HG03442 (cell line): ENCODE measurements at regions not wholly inside any gene's neighbourhood (a gene's known extent, or its start where the extent isn't known, plus 50 kb on each side); places are given as distances from the start of the nearest gene placed in this dataset.
"Not testable (repeated sequence)": the region's sequence is repeated elsewhere in the genome, so short reads cannot be mapped to it uniquely, and the experiment has no call there.

Source experiments
- ATAC-seq: cut with Tn5 transposase; IDR thresholded peaks from one replicate; pipeline ENCODE4 v1.9.1; 2021; ENCODE audit warnings: mild to moderate bottlenecking, moderate library complexity; ENCODE audit not compliant: unreplicated experiment

DNA sequence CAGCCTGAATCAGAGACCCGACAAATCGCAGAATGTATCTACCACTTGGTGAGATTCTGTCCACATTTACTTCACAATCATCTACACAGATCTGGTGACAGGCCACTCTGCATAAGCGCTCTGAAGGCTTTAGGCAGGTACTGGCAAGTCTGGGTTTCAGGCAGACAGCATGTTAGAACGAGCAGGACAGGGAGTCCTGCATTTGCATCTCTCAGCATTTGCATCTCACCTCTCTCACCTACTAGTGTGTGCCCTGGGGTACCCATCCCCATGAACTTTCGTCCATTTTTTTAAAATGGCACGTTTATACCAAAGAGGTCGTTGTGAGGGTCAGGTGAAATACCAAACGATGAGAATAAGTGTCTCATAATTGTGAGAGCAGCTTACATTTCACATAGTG, 108.2 kb downstream of the SPATA31A1 start:
- ATAC-seq: peak; percentile 40

DNA sequence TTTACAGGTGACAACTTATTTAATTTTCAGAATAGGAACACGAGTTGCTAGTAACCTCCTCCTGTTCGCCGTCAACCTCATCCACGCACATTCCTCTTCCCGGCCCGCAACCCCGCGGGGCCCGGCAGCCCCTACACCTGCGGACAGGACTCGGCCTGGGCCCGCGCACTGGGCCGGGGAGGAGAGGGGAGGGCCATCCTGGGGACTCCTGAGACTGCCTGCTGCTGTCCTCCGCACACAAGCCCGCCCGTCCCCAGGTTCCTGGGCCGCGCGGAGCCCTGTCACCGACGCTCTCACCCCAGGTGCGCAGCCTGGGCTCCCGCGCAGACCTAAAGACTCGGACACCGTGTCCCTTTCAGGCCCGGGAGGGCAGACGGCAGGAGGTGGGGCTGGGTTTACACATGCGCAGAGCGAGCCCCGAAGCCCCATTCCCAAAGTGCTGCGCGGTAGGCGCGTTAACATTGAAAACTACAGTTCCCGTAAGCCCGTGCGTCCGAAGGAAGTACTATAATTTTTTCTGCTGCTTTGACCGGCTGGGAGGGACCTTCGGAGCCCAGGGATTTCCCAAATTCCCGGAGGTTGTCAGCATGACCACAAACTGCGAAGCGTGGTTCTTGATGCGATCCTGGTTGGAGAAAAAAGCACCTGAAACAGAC, 108.8 kb downstream of the SPATA31A1 start:
- ATAC-seq: peak; percentile 95

DNA sequence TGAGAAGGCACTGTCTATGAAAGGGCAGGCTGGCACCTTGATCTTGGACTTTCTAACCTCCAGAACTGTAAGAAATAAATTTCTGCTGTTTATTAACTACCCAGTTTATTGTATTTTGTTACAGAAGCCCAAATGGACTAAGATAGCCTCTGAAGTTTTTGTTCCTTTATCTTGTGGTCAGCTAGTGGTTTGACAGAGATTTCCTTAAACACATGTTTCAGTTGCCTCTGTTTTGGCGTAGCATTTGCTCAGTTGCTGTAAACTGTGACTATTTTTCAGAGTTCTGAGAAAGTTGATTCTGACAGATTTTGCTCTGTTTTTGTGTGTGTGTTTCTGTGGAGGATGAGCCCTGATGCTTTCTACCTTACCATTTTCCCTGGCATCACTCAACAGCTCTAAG, 119.0 kb downstream of the SPATA31A1 start:
- peak; percentile 97 for ATAC-seq

DNA sequence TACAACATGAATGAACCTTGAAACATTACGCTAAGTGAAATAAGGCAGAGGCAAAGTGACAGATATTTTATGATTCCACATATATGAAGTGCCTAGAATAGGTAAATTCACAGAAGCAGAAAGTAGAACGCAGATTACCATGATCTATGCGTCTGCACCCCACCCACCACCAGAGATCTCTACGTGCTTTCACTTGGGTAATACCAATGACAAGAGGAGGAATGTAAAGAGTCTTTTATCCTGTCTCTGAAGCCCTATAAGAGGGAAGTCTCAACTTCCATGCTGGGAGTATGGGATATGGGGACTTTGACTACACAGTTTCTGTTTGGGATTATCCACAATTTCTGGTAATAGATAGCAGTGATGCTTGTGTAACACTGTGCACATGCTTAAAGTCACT, 127.6 kb downstream of the SPATA31A1 start:
- not testable (repeated sequence) for ATAC-seq

DNA sequence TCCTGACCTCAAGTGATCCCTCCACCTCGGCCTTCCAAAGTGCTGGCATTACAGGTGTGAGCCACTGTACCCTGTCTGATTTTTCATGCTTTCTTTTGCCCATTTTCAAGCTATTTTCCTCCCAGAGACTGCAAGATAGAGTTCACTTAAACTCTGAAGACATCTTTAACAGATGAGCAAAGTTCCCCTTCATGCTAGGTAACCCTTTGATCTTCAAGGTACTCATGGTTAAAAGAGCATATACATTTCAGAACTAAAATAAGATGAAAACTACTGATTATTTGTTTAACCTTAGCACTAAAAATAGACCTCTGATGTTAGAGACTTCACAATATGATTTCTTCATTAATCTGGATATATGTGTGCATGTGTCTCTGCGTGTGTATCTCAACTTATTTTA, 128.4 kb downstream of the SPATA31A1 start:
- ATAC-seq: peak; percentile 14

DNA sequence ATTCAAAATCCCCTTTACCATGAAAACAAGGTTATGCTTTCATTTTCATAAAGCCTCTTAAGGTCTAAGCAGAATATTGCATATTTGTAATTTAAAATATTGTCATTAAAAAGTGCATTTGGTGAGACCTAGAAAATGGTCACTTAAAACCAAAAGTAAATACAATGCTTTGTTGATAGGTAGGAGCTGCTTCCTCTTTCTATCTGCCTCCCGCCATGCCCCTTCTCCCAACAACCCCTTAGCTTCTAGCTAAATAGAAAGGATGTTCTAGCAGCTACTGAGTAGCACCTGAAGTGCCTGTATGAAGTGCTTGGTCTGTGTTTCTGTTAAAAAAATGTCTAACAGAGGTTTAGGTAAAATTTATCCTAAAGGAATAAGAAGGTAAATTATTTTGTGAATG, 128.8 kb downstream of the SPATA31A1 start:
- ATAC-seq: peak; percentile 75

DNA sequence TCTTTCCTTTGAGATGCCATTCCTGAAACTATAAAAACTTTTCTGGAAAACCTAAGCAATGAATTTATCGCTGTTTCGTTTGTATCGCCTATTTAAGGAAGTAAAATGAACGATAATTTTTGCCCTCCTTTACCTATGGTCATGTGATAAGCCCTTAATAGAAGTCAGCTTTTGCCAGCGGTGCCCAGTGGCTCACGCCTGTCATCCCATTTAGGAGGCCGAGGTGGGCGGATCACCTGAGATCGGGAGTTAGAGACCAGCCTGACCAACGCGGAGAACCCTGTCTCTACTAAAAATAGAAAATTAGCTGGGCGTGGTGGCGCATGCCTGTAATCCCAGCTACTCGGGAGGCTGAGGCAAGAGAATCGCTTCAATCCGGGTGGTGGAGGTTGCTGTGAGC, 132.0 kb downstream of the SPATA31A1 start:
- ATAC-seq: not testable (repeated sequence)

DNA sequence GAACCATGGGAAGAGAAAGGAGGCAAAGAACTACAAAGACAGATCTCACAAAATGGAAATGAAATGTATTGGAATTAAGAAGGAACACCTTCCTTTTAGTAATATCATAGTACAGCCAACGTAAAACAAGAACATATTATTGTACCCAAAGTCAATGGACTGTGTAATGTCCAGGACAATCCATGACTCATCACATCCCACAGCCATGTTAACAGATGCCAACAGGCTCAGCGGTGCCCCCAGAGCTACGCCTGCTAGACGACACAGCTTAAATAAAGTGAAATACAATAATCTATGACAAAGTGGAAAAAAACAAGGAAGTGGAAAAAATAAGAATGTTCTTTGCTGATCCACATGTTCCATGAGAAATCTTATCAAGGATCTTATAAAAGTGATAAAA, 140.8 kb downstream of the SPATA31A1 start:
- not testable (repeated sequence) for ATAC-seq

DNA sequence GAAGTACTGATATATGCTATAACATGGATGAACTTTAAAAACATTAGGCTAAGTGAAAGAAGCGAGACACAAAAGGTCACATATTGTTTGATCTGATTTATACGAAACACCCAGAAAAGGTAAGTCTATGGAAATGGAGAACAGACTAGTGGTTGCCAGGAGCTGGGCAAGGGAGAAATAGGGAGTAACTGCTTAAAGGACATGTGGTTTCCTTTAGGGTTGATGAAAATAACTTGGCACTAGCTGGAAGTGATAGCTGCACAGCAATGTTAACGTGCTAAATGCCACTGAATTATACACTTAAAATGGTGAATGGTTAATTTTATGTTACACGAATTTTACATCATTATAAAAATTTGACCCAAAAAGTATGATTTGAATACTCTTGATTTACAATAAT, 147.7 kb downstream of the SPATA31A1 start:
- not testable (repeated sequence) for ATAC-seq

DNA sequence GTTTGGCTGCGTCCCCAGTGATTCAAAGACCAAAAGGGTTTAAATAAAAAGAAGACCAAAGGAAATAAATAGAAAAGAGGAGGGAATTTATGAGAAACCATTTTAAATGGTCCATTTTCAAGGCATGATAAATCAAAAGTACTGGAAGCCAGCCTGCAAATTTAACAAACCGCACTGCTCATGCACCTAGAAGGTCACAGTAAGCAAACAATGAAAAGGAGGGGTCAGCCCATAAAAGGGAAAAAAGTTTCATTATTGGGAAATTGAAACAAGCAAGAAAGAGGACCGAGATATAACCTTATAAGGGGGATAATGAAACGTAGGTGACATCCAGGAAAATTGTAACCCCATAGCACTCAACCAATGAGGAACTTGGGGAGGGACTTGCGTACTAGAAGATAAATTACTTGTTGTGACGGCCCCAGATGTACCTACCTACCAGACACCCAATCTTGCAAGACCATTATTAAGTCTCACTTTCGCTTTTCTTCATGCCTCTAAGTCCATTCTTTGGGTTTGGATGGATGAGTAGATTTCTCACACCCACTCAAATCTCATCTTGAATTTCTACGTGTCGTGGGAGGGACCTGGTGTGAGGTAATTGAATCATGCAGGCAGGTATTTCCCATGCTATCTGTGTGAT, 172.0 kb downstream of the SPATA31A1 start:
- ATAC-seq: not testable (repeated sequence)

DNA sequence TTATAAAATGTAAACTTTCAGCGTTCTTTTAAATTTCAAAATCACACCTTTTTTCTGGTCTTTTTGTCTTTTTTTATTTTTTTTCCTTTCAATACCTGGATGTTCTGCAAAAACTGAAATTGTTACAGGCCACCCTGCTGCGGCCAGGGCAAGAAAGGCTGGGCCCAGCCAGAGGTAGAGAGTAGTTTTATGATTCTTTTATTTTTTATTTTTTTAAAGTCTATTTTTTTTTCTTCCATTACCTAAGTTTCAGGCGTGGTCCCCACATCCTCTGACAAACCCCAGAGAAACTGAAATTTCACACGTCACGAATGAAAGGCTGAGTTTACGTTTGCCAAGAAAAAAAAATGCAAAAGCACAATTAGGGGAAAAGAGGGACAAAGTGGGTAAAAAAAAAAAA, 177.1 kb downstream of the SPATA31A1 start:
- ATAC-seq: not testable (repeated sequence)

DNA sequence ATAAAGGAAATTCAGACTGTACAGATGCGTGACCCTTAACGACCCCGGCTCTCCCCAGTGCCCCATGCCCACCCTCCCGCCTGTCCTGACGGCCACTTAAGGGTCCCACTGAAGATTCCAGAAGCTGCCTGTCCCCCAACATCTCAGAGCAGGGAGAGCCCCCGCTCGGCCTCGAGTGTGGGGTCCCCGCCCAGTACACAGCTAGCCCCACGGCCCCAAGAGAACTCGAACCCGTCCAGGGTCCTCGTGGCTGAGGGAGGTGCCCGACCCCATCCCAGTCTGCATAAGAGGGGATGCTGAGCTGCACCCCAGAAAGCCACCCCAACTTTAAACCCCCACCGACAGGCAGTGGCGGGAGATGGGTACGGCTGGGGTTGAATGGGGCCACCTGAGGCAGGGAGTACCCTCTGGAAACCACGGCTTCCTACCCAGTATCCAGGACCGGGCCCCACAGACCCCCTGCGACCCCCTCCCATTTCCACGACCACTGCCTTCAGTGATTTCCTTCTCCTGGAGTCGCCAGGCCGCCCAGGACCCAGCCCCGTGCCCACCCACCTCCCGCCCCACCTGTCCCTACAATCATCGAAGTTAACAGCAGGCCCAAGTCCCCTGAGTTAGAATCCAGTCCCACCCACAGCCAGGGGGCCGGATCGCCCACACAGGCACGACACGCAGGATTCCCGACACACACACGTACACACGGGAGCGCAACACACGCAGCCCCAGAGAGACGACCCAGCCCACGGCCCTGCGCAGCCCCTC, 177.7 kb downstream of the SPATA31A1 start:
- ATAC-seq: not testable (repeated sequence)

DNA sequence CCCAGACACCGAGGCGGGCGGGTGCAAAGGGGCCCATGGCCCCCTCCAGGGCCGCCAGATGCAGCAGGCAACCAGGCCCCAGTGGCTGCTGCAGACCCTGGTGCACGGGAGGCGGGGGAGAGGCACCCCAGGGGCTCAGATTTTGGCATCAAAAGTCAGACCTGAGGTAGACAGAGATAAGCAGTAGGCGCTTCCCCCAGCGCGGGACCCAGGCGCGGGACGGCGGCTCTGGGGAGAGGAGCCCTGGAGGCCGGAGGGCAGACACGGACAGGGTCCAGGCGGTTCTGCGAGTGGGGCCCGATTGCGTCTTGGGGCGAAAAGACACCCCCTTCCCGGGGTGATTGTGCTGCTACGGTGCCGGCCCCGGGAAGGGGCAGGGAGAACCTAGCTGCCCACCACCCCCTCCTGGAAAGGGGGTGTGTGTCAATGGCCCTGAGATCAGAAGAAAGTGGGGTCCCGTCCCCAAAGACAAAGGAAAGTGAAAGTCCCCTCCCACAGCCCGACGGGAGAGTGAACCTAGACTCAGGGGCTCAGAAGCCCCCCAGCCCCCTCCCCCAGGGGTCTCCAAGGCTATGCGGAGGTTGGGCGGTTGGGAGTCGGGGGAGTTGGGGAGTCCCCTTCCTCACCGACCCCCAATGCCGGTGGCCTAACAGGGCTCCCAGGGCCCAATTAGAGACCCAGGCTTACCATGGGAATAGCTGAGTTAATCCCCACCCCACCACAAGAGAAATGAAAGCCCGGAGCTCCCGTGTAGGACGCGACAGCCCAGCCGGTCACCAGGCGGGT, 178.5 kb downstream of the SPATA31A1 start:
- ATAC-seq: not testable (repeated sequence)

DNA sequence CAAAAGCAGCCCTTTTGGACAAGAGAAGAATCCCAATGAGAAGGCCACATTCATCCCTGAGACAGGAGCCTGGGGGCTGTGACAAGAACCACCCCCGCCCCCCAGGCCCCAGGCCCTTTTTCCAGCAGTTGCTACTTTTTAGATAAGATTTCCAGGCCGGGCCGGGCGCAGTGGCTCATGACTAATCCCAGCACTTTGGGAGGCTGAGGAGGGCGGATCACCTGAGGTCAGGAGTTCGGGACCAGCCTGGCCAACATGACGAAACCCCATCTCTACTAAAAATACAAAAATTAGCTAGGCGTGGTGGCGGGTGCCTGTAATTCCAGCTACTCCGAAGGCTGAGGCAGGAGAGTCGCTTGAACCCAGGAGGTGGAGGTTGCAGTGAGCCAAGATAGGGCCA, 179.4 kb downstream of the SPATA31A1 start:
- ATAC-seq: not testable (repeated sequence)

DNA sequence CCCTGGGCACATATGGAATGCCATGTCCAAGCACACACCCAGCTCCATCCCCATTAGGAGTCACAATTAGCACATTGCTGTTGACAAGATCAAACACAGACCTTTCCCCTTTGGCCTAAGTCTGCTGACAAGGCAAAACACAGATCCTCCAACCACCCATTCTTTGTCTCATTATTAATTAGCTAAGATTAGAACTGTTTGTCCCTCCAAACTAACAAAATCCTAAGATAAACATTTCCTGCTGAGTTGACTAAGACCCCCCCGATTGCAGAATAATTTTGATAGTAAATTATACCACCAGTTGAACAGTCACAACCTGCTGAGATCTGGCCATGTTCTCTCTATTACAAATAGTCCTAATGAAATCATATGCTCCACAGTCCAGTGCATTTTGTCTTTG, 186.7 kb downstream of the SPATA31A1 start:
- not testable (repeated sequence) for ATAC-seq

DNA sequence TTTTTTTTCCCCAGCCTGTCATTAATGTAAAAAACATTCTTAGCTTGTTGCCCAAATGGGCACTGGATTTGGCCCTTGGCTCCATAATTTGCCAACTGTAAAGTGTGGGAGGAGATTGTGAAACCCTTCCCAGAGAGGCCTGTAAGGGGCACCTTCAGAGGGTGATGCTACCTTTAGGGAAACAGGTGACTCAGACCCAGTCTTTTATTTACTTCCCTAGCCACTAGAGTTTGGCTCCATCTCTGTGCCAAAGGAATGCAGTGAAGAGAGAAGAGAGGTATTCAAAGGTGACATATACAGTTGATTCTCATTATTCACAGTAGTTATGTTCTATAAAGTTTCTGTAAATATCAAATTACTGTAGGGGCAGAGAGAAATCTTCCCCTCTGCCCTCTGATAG, 189.6 kb downstream of the SPATA31A1 start:
- not testable (repeated sequence) for ATAC-seq

DNA sequence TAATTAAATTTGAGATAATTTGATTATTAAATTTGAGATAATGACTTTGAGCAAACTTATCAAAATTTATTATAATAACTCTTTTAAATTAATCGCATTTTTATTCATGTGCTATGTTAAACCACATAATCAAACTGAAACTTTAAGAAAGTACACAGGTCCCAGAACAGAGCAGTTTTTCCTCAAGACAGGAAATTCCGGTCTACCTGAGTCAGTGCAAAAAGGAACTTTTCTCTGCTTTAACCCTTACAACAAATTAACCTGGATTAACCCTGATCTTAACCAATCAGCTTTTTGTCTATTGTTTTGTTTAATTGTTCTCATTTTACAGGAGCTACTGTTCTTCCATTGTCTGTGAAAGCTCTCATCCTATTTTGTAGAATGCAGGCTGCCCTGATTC, 195.1 kb downstream of the SPATA31A1 start:
- ATAC-seq: not testable (repeated sequence)

DNA sequence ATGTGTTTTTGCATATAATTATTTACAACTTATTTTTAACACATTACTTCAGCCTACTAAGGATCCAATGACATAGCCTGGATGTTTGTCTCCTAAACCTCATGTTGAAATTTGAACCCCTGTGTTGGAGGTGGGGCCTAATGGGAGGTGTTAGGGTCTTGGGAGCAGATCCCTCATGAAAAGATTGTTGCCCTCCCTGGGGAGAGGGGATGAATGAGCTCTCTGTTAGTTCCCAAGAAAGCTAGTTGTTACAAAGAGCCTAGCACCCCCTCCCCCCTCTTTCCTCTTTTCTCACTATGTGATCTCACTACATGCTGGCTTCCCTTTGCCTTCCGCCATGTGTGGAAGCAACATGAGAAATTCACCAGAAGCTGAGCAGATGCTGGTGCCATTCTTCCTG, 196.1 kb downstream of the SPATA31A1 start:
- not testable (repeated sequence) for ATAC-seq

DNA sequence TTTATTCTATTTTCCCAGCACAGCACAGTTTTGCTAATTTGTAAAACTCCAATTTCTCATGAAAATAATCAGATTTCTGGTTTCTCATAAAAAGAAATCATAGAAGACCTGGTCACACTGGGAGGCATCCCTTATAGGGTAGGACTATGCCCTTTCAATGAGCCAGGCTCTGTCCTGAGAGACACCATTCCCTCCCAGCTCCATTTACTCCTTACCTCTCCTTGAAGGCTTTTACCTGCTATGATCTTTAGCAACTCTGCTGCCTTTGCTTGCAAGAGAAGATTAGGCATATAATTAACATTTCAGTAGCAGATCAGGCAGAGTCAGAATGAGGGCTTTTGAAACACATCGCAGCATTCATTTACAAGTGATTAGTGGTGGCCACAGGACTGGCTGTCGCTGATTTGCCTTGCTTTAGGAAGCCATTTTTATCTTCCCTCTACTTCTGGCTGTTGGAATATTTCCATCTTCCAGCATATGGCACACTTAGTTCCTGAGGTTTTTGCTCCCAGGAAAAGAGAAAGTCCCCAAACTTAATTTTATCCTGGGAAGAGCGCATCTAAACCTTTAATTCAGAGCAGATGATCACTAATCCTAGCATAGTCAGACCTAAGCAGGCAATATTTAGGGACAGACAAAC, 196.9 kb downstream of the SPATA31A1 start:
- ATAC-seq: not testable (repeated sequence)

DNA sequence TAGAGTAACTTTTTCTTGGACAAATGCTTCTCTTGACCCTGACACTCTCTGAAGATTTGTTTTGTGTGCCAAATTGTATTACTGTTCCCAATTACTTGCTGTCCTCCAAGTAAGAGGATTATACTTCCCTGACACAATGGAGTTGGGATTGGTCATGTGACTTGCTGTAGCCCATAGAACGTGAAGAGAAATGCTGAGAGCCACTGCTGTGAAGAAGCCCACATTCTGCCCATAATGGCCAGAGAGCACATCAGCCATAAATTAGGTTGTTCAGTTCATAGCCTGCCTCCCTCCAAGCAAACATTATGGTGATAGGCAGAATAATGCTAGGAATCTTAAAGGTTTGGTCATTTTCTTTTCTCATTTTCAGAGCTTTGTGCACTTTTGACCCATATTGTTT, 198.9 kb downstream of the SPATA31A1 start:
- not testable (repeated sequence) for ATAC-seq

DNA sequence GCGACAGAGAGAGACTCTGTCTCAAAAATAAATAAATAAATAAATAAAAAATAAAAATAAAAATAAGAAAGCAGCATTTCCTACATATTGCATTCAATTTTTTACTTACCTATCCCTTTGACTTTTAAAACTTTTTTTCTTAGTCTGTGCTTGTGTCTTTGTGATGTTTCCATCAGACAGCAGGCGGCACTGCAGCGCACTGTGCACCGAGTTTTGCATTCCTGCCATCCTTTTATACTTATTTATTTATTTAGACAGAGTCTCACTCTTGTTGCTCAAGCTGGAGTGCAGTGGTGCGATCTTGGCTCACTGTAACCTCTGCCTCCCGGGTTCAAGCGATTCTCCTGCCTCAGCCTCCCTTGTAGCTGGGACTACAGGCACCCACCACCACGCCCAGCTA, 203.9 kb downstream of the SPATA31A1 start:
- ATAC-seq: not testable (repeated sequence)
